ENCODE measurements at regions not wholly inside any gene's neighbourhood (a gene's known extent, or its start where the extent isn't known, plus 50 kb on each side); places are given as distances from the start of the nearest gene placed in this dataset.

- H3K27me3 ChIP-seq (replicated peaks; ENCODE audit: control insufficient read depth, insufficient read depth, low read length) = no peaks in the 10 kb centered on the region
- TF ChIP-seq CTCF (IDR thresholded peaks at IDR 0.05; ENCODE audit: insufficient read depth, low read length, poor library complexity, severe bottlenecking) = no peak
- H3K4me3 ChIP-seq (replicated peaks; ENCODE audit: low read depth, low read length) = no peak overlapping the region
- no peaks in the 10 kb centered on the region for H3K36me3 ChIP-seq (ENCODE audit: control insufficient read depth, insufficient read depth, low read length)
- DNase-seq (ENCODE audit: extremely low read depth, insufficient read length) = no peak
These were observed 543.3 kb upstream of the UBE2E2 start for GRCh38 chr3:22659651-22660475.

DNA sequence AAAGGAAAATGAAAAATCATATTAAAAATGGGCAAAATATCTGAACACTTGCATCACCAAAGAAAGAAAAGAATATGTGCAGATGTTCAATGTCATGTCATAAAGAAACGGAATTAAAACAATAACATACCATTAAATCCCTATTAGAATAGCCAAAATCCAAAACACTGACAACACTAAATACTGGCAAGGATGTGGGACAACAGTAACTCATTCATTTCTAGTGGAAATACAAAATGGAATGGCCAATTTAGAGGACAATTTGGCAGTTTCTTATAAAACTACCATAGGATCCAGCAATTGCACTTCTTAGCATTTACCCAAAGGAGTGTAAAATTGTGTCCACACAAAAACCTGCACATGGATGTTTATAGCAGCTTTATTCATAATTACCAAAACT is 542.5 kb upstream of the UBE2E2 start:
- no peak for TF ChIP-seq CTCF (IDR thresholded peaks at IDR 0.05; ENCODE audit: insufficient read depth, low read length, poor library complexity, severe bottlenecking)
- H3K27me3 ChIP-seq (replicated peaks; ENCODE audit: control insufficient read depth, insufficient read depth, low read length) = no peaks in the 10 kb centered on the region
- DNase-seq (ENCODE audit: extremely low read depth, insufficient read length) = no peak
- no peak overlapping the region for H3K4me3 ChIP-seq (replicated peaks; ENCODE audit: low read depth, low read length)
- no peaks in the 10 kb centered on the region for H3K36me3 ChIP-seq (ENCODE audit: control insufficient read depth, insufficient read depth, low read length)

DNA sequence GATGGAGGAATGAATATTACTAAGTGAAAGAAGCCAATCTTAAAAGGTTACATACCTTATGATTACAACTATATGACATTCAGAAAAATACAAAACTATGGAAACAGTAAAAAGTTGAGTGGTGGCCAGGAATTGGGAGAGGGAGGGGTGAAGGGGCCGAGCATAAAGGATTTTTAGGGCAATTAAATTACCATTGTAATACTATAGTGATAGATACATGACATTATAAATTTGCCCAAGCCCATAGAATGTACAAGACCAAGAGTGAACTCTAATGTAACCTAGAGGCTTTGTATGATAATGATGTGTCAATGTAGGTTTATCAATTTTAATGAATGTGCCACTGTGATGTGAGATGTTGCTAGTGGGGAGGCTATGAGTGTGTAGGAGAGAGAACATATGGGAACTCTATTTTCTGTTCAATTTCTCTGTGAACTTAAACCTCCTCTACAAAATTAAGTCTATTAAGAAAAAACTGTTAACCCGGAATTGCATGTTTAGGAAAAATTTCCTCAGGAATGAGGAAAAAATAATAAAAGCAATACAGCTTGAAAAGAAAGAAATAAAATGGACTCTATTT is 541.9 kb upstream of the UBE2E2 start:
- DNase-seq (ENCODE audit: extremely low read depth, insufficient read length) = no peak
- no peak overlapping the region for H3K4me3 ChIP-seq (replicated peaks; ENCODE audit: low read depth, low read length)
- TF ChIP-seq CTCF (IDR thresholded peaks at IDR 0.05; ENCODE audit: insufficient read depth, low read length, poor library complexity, severe bottlenecking) = no peak

DNA sequence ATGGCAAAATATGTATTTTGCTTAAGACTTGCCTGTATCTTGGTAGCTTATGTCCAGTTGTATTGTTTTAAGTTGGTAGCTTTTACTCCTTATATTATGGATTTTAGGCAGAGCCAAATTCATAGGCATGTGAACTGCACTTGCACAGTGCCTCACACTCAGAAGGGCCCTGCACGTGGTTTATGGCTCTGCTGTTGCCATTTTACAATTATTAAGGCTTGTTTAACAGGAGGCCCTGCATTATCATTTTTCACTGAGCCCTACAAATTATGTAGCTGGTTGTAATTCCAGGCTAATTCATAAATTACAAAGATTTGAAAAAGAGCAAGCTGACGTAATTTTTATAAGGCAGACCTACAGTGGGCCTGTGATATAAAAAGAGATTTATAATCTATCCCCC is 537.6 kb upstream of the UBE2E2 start:
- Histone ChIP-seq H3K36me3 (ENCODE audit: control insufficient read depth, insufficient read depth, low read length) (no peaks in the 10 kb centered on the region), H3K27me3 (replicated peaks; ENCODE audit: control insufficient read depth, insufficient read depth, low read length) (no peaks in the 10 kb centered on the region), H3K4me3 (replicated peaks; ENCODE audit: low read depth, low read length) (no peak overlapping the region)
- no peak for DNase-seq (ENCODE audit: extremely low read depth, insufficient read length)
- TF ChIP-seq CTCF (IDR thresholded peaks at IDR 0.05; ENCODE audit: insufficient read depth, low read length, poor library complexity, severe bottlenecking) = no peak

More for the DNA sequence above, 541.9 kb upstream of the UBE2E2 start:
- Histone ChIP-seq H3K27me3 (replicated peaks; ENCODE audit: control insufficient read depth, insufficient read depth, low read length) (no peaks in the 10 kb centered on the region), H3K36me3 (ENCODE audit: control insufficient read depth, insufficient read depth, low read length) (no peaks in the 10 kb centered on the region)

- Histone ChIP-seq H3K4me3 (replicated peaks; ENCODE audit: low read depth, low read length) (no peak overlapping the region), H3K27me3 (replicated peaks; ENCODE audit: control insufficient read depth, insufficient read depth, low read length) (no peaks in the 10 kb centered on the region), H3K36me3 (ENCODE audit: control insufficient read depth, insufficient read depth, low read length) (no peaks in the 10 kb centered on the region)
- no peak for TF ChIP-seq CTCF (IDR thresholded peaks at IDR 0.05; ENCODE audit: insufficient read depth, low read length, poor library complexity, severe bottlenecking)
- DNase-seq (ENCODE audit: extremely low read depth, insufficient read length) = no peak
These were observed 536.4 kb upstream of the UBE2E2 start for GRCh38 chr3:22666736-22667135.
